ENCODE measurements at regions not wholly inside any gene's neighbourhood (a gene's known extent, or its start where the extent isn't known, plus 50 kb on each side); places are given as distances from the start of the nearest gene placed in this dataset.

DNA sequence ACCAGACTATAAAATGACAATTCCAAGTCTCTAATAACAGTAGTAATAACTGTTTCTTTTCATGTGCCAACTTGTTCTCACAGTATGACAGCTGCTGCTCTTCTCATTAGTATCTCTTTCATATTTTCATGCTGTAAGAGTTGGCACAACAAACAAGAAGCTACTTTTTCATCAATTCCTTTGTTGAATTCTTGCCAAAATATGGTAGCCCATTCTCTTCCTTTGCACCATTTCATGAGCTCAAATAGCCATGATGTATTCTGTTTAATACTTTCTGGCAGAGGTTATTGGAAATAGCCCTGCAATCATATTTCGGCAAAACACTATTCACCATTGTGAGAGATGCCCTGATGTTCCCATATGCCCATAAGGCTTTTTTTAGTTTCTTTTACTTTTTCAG, 1100.7 kb downstream of the TRHDE start:
- H3K4me3 ChIP-seq (ENCODE audit: low read depth, low read length): no peak overlapping the region
- no peak for DNase-seq (ENCODE audit: low read depth)
- TF ChIP-seq, protein P1, sequence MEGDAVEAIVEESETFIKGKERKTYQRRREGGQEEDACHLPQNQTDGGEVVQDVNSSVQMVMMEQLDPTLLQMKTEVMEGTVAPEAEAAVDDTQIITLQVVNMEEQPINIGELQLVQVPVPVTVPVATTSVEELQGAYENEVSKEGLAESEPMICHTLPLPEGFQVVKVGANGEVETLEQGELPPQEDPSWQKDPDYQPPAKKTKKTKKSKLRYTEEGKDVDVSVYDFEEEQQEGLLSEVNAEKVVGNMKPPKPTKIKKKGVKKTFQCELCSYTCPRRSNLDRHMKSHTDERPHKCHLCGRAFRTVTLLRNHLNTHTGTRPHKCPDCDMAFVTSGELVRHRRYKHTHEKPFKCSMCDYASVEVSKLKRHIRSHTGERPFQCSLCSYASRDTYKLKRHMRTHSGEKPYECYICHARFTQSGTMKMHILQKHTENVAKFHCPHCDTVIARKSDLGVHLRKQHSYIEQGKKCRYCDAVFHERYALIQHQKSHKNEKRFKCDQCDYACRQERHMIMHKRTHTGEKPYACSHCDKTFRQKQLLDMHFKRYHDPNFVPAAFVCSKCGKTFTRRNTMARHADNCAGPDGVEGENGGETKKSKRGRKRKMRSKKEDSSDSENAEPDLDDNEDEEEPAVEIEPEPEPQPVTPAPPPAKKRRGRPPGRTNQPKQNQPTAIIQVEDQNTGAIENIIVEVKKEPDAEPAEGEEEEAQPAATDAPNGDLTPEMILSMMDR (IDR thresholded peaks at IDR 0.05; ENCODE audit: control insufficient read depth, extremely low read depth, insufficient read depth): no peak

DNA sequence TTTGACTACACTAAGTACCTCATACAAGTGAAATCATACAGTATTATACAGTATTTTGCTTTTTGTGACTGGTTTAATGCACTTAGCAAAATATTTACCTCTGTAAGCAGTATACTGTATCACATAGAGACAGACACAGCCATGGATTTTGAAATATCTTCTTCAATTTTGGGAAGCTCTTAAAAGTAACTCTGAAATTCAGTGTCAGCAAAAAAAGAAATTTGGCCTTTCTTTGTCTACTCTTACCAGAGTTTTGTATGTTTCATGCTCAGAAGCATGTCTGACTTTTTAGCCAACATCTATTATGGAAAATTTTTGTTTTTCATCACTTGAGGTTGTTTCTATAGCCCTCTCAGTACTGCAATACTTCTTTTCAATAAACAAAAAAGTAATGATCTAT, 1102.2 kb downstream of the TRHDE start:
- H3K4me3 ChIP-seq (ENCODE audit: low read depth, low read length): no peak overlapping the region
- TF ChIP-seq, protein P1 (IDR thresholded peaks at IDR 0.05; ENCODE audit: control insufficient read depth, extremely low read depth, insufficient read depth): no peak
- DNase-seq (ENCODE audit: low read depth): no peak

DNA sequence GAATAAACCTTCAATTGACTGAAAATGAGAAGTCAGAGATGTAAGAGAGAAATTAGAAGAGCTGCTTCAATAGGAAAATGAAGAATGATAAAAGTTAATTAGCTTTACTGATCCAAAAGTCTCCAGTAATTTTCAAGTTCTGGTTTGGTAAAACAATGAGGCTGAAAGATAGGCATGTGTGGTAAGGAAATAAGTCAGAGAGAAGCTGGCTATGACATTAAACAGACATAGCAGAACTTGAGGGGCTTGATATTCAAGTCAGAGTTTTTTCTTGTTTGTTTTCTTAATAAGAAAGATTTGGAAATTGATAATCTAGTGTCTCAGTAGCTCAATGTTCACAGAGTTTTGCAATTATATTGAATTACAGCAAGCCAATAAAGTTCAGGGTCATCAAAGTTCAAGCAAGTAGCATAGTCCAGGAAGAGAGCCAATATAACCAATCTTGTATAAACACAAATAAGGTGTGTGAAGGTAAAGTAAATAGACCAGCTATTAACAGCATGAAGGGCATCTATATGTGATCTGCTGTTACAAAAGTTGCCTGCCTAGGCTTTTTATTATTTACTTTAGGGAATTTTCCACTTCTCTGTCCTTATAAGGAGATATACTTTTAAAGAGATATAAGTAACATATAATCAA, 1111.5 kb downstream of the TRHDE start:
- TF ChIP-seq, protein P1 (IDR thresholded peaks at IDR 0.05; ENCODE audit: control insufficient read depth, extremely low read depth, insufficient read depth): no peak
- DNase-seq (ENCODE audit: low read depth): peak; percentile 100
- no peak overlapping the region for H3K4me3 ChIP-seq (ENCODE audit: low read depth, low read length)

DNA sequence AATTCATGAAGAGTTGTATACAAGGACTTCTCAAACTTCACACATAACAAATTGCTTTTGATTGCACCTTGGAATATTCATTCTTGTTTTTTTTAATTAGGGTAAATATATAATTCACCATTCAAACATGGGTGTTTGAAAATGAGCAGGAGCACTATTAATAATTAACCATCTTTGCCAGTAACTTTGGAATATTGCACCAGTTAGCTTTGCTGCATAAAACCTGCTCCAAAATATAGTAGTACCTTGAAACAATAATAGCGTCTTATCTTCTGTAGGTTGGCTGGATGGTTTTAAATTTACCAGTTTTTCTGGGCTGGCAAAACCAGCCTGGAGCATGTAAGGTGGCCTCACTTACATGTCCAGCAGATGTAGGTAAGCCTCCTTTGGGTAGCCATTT, 1112.4 kb downstream of the TRHDE start:
- TF ChIP-seq, protein P1 (IDR thresholded peaks at IDR 0.05; ENCODE audit: control insufficient read depth, extremely low read depth, insufficient read depth): no peak
- no peak for DNase-seq (ENCODE audit: low read depth)
- no peak overlapping the region for H3K4me3 ChIP-seq (ENCODE audit: low read depth, low read length)

DNA sequence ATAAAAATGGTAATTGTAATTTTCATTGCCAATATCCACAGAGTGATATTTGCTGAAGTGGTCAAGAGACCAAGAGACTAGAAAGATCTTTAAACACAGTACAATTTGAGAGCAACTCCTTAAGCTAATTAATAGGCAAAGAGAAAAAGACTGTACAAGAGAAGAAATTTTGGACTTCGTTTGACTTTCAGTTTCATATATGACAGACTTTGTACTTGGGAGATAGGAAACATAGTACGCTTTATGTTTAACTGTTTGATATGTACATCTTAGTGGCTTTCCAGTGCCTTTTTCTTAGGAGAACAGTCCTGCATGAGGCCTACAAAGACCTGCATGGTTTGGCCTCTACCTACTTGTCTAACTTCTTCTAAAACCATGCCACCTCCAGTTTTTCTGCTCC, 1118.1 kb downstream of the TRHDE start:
- H3K4me3 ChIP-seq (ENCODE audit: low read depth, low read length): no peak overlapping the region
- TF ChIP-seq, protein P1 (IDR thresholded peaks at IDR 0.05; ENCODE audit: control insufficient read depth, extremely low read depth, insufficient read depth): no peak
- DNase-seq (ENCODE audit: low read depth): no peak

DNA sequence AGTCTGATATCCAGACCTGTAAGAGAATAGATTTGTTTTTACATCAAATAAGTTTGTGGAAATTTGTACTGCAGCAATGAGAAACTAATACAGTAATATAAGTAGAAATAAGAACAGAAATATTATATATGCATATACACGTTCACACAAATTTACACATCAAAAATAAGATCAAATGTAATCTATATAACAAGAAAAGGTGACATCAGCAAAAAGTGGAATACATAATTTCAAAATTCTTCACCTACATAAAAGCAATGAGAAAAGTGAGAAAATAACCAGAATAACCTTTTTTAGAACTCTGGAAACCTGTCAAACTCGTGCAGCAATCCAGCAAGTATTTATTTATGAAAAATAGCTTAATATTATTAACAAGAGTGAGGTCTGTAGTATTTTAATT, 1124.6 kb upstream of the ATXN7L3B start:
- DNase-seq (ENCODE audit: low read depth): no peak
- TF ChIP-seq, protein P1 (IDR thresholded peaks at IDR 0.05; ENCODE audit: control insufficient read depth, extremely low read depth, insufficient read depth): no peak

DNA sequence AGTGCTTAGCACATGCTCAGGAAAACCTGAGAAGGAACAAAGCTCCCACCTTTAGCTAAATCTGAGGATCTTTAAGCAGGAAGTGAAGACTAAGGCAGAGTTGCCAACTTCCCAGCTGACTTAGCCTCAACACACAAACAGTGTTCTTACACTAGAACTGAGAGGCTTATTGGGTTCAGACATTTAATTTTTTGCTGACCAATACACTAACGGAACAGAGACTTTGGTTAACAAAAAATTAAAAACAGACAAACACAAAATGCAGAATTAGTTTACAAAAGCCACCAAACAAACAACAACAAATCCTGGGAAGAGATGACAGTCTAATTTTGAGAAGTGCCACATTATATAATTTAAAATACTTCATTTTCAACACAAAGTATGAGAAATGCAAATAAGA, 1123.7 kb upstream of the ATXN7L3B start:
- TF ChIP-seq, protein P1 (IDR thresholded peaks at IDR 0.05; ENCODE audit: control insufficient read depth, extremely low read depth, insufficient read depth): no peak
- H3K4me3 ChIP-seq (ENCODE audit: low read depth, low read length): no peak overlapping the region
- DNase-seq (ENCODE audit: low read depth): no peak

More for the DNA sequence above, 1124.6 kb upstream of the ATXN7L3B start:
- H3K4me3 ChIP-seq (ENCODE audit: low read depth, low read length): no peak overlapping the region

All from LNCaP clone FGC (cell line).